Omental fat pad (tissue), 3 donors: ENCODE measurements at regions not wholly inside any gene's neighbourhood (a gene's known extent, or its start where the extent isn't known, plus 50 kb on each side); places are given as distances from the start of the nearest gene placed in this dataset.

ENCODE experiments used
- ATAC-seq: fragments of 150-250 bp; one replicate; pipeline ENCODE4 v1.9.1; 2016; ENCODE audit warnings: mild to moderate bottlenecking, moderate library complexity; ENCODE audit not compliant: low FRiP score
- DNase-seq: peaks from one replicate; pipeline ENCODE4 v3.0.0-alpha.2; 2019; ENCODE audit warnings: low spot score
- TF ChIP-seq, protein P1 (sequence below), 3 donors: fragments of 450-650 bp; IDR thresholded peaks; one replicate each; pipeline ENCODE4 v1.5.1; 2016 to 2017; ENCODE audit warnings: antibody characterized with exemption in 3 of 3, mild to moderate bottlenecking in 3 of 3, moderate library complexity in 2 of 3

DNA sequence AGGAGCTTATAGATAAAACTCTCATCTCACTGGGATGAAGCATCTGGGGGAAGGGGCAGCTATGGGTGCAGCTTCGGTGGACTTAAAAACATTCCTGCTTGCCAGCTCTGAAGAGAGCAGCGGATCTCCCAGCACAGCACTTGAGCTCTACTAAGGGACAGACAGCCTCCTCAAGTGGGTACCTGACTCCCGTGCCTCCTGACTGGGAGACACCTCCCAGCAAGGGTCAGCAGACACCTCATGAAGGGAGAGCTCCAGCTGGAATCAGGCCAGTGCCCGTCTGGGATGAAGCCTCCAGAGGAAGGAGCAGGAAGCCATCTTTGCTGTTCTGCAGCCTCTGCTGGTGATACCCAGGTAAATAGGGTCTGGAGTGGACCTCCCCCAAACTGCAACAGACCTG, 345.2 kb upstream of the SYT1 start:
- ATAC-seq (no peak), DNase-seq (no peak)
- TF ChIP-seq, protein P1, sequence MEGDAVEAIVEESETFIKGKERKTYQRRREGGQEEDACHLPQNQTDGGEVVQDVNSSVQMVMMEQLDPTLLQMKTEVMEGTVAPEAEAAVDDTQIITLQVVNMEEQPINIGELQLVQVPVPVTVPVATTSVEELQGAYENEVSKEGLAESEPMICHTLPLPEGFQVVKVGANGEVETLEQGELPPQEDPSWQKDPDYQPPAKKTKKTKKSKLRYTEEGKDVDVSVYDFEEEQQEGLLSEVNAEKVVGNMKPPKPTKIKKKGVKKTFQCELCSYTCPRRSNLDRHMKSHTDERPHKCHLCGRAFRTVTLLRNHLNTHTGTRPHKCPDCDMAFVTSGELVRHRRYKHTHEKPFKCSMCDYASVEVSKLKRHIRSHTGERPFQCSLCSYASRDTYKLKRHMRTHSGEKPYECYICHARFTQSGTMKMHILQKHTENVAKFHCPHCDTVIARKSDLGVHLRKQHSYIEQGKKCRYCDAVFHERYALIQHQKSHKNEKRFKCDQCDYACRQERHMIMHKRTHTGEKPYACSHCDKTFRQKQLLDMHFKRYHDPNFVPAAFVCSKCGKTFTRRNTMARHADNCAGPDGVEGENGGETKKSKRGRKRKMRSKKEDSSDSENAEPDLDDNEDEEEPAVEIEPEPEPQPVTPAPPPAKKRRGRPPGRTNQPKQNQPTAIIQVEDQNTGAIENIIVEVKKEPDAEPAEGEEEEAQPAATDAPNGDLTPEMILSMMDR (IDR thresholded peaks at IDR 0.05): no peak

DNA sequence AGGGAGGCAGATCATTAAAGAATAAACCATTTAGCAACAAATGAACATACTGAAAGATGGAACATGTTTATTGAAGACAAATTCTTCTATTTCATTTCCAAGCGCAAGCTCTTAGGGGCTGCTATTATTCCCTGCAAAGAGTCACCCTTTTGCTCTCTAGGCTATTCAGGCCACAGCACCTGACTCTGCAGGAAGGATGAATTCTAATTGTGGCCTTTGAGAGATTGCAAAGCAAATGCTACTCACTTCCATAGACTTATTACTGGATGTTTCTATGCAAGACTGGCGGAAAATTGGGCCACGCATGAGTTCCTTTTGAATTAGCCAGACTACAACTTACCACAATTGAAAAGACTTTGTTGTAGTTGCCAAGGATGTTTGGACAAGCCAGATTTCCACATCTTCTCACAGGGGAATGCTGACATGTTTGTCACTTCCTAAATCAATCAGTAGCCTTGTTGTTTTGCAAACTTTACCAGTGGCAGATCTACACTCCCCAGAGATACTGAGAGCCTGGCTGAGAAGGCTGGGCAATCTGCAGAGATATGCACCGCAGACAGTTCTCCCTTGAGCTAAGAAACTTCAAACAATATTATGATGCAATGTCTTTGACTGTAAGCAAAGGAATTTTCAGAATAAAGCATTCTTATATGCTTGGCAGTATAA, 334.3 kb upstream of the SYT1 start:
- DNase-seq: no peak
- TF ChIP-seq, protein P1 (IDR thresholded peaks at IDR 0.05): no peak
- ATAC-seq: no peak

DNA sequence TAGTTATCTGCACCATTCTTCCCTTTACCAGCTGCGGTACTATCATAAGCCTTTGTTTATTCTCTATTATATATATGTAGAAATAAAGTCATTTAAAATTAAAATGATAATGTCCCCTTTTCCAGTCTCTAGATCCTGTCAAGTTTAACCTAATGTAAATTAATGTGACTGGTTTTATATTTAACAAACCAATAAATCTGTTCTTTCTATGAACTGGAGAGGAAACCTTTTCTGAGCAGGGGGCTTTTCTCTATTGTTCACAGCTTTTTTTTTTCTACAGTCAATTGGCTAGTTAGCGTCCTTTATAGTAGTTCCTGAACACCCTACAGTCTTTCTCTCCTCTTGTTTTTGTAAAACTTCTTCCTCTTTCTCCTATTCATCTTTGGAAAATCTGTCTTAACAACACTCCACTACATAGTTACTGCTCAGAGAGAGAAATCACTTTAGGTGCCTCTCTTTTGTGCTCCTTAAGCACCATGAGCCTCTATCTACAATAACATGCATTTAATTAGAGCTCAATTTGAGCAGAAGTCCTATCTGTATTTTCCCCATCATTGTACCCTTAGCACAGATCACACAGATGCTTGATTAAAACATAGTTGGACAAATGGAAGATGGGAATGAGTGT, 332.6 kb upstream of the SYT1 start:
- no peak for DNase-seq
- TF ChIP-seq, protein P1 (IDR thresholded peaks at IDR 0.05): no peak
- ATAC-seq: no peak

DNA sequence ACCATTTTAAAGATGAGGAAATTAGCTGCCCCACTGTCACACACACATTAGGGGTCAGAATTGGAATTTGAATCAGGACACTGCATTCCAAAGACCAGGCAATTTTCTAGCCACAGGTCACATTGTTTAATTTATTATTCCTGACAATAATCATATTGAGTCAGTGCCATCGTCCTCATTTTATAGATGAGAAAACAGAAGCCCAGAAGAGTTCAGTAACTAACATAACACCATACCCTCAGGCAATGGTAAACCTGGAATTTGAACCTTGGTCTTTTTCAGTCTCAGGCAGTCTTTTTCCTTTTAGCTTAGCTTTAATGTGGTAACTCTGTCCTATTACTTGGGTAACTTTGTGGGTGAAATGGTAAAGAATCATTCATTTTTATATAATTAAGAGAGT, 330.3 kb upstream of the SYT1 start:
- DNase-seq (no peak), ATAC-seq (no peak)

DNA sequence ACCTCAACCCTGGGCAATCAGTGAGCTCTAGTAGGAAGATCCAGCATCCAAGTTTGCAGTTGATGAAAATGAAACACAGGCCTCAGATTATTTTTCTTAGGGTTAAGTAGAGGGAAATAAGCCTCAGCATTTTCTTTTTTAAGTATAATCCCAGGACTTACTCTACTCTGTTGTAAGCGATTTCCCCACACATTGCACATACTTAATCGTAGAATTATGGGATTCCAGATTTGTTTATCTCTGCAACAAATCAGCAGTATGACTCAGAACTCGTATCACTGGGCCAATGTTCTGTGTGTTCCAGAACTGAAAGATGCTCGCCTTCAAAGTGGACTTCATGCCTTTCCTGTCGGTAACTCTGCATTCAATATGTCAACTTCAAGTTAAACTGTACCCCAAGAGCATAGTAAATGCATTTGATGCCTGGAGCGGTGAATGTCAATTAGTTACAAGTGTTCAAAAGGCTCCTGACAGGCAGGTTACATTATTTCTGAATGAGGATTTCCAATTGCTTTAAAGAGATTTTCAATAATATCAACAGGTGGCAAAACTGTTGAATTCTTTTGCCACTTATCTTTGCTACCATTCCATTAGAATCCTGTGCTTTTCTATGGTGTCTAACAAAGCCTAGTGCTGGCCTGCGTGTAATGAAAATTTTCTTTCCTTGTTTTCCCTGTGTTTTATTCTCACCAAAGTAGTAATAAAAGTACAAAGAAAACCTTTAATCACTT, 323.8 kb upstream of the SYT1 start:
- TF ChIP-seq, protein P1 (IDR thresholded peaks at IDR 0.05): no peak
- DNase-seq (no peak), ATAC-seq (no peak)

More for the DNA sequence above, 330.3 kb upstream of the SYT1 start:
- TF ChIP-seq, protein P1 (IDR thresholded peaks at IDR 0.05): no peak

DNA sequence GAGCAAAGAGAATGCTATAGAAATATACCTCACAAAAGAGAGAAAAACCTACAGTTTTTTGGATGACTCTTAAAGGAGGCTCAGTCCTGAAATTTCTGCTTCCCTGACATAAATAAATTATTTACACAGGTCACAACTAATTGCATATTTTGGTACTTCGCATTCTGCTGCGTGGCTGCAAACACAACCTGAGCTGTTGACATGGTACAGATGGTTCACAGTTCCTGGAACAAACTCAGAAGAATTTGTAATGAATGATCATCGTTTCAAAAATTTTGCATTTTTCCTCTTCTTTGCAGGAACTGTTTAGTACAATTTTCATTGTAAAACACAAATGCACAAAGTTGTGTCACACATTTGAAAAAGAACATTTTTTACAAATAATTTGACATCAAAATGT, 313.7 kb upstream of the SYT1 start:
- TF ChIP-seq, protein P1 (IDR thresholded peaks at IDR 0.05): no peak
- DNase-seq (no peak), ATAC-seq (no peak)
